ENCODE measurements at regions not wholly inside any gene's neighbourhood (a gene's known extent, or its start where the extent isn't known, plus 50 kb on each side); places are given as distances from the start of the nearest gene placed in this dataset.

DNA sequence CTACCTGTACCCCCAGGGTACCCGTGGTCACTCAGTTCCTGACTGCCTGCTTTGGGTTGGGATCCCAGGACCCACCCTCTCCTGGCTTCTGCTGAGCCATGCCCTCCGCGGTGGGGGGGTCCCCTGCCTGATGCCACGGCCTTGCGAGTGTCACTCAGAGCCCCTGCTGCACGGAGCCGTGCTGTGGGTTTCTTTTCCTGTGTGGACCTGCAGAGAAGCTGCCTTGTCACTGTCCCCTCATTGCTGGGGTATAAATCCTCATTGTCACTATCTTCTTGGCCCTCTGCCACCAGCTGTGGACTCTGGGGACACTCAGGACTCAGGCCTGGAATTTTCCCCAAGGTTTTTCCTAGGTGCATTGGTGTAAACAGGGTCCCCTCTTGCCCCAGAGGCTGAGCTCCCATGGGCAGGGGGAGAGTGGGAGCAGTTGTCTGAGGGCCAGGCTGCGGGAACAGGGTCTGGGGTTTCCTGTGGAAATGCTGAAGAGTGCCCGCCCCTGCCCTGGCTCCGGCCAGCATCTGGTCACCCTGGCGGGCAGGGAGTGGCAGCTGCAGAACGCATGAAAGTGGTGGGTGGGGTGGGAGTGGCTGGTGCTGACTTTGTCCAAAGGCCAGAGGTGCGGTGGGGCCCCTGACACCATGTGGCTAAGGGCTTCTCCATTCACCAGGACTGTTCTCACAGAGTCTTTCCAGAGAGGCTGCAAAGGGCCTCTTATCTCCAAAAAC, 191.7 kb downstream of the GOLGA6L6 start:
- no peak for TF ChIP-seq EZH2 (IDR thresholded peaks at IDR 0.05; ENCODE audit: low read length, unreplicated experiment)
- no peak for TF ChIP-seq CTCF (conservative IDR thresholded peaks at IDR 0.05; ENCODE audit: low read depth, low read length)
- TF ChIP-seq EZH2phosphoT487 (IDR thresholded peaks at IDR 0.05; ENCODE audit: borderline replicate concordance, low read length): no peak
- DNase-seq: no peak
- no peaks in the 10 kb centered on the region for H3K4me1 ChIP-seq (ENCODE audit: insufficient read depth, low read length)
- no peak overlapping the region for H3K4me3 ChIP-seq (ENCODE audit: low read length)
- no peaks in the 10 kb centered on the region for H3K36me3 ChIP-seq (ENCODE audit: low read depth, low read length)
- POLR2A ChIA-PET (ENCODE audit: unreplicated experiment): no interaction called here
- intact Hi-C loops (cut with micrococcal nuclease): no loop called here
- H3F3A ChIP-seq (ENCODE audit: low read length, unreplicated experiment): no peaks in the 10 kb centered on the region
- BruUV-seq (replicated peaks): no TSS peak
- H3K27ac ChIP-seq (ENCODE audit: low read length): no peak overlapping the region
- no peak overlapping the region for H2AFZ ChIP-seq (ENCODE audit: low read length)
- H3K9me2 ChIP-seq (replicated peaks; ENCODE audit: low read length): no peaks in the 10 kb centered on the region
- CTCF ChIA-PET: no interaction called here
- no peak overlapping the region for H3K4me2 ChIP-seq (ENCODE audit: low read length)
- no peaks in the 10 kb centered on the region for H3K79me2 ChIP-seq (ENCODE audit: low read length)
- H3K27me3 ChIP-seq (ENCODE audit: low read length): no peaks in the 10 kb centered on the region
- H3K9me3 ChIP-seq (ENCODE audit: low read length): peaks cover 27% of the 10 kb centered on the region
- H3K9ac ChIP-seq (ENCODE audit: low read length): no peak overlapping the region
- no peak for ATAC-seq
- H4K20me1 ChIP-seq (ENCODE audit: low read length): no peaks in the 10 kb centered on the region

DNA sequence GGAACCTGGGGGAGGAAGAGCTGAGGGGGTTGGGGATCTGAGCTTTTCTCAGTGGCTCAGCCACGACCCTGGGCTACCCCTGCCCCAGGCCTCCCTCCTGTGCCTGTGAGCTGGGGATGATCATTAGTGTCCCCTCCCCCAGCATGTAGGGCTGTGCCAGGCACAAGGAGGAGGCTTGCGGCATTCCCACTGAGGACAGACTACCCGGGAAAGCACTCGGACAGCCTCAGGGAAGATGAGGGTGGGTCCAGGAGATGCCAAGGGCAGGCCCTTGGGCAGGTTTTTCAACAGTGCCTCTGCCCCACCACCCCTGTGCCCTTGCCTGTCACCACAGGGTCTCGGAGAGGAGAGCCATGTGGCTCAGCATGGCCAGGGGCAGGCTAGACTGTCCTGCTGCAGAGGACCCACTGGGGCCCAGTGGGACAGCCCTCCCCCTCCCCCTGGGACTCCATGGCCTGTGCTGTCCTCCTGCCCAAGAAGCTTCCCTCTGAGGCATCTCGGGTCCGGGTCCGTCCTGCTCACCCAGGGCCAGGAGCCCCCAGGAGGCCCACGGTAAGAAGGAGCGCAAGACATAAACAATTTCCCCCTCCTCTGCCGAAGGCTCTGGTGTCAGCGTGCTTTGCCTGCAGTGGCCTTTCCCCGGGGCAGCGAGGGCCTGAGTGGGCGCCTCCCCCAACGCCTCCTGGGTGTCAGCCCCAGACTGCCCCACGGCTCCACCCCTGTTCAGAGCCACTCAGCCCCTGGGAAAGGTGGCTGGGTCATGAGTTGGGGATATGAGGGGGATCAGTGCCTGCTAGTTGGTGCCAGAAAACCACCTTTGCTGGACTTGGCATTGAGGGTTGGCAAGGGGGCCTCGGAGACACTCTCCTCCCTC, 192.5 kb downstream of the GOLGA6L6 start:
- POLR2A ChIA-PET (ENCODE audit: unreplicated experiment): no interaction called here
- intact Hi-C loops (cut with micrococcal nuclease): no loop called here
- H3F3A ChIP-seq (ENCODE audit: low read length, unreplicated experiment): no peaks in the 10 kb centered on the region

More for the DNA sequence above, 192.5 kb downstream of the GOLGA6L6 start:
- CTCF ChIA-PET: no interaction called here
- Histone ChIP-seq H3K36me3 (ENCODE audit: low read depth, low read length) (no peaks in the 10 kb centered on the region), H3K9me3 (ENCODE audit: low read length) (peaks cover 35% of the 10 kb centered on the region), H3K27me3 (ENCODE audit: low read length) (no peaks in the 10 kb centered on the region), H2AFZ (ENCODE audit: low read length) (no peak overlapping the region), H3K27ac (ENCODE audit: low read length) (no peak overlapping the region), H3K4me3 (ENCODE audit: low read length) (no peak overlapping the region), H3K4me1 (ENCODE audit: insufficient read depth, low read length) (no peaks in the 10 kb centered on the region), H3K79me2 (ENCODE audit: low read length) (no peaks in the 10 kb centered on the region), H3K4me2 (ENCODE audit: low read length) (no peak overlapping the region), H3K9me2 (replicated peaks; ENCODE audit: low read length) (no peaks in the 10 kb centered on the region), H3K9ac (ENCODE audit: low read length) (no peak overlapping the region), H4K20me1 (ENCODE audit: low read length) (no peaks in the 10 kb centered on the region)
- no peak for ATAC-seq
- TF ChIP-seq CTCF (conservative IDR thresholded peaks at IDR 0.05; ENCODE audit: low read depth, low read length) (no peak), EZH2phosphoT487 (IDR thresholded peaks at IDR 0.05; ENCODE audit: borderline replicate concordance, low read length) (no peak), EZH2 (IDR thresholded peaks at IDR 0.05; ENCODE audit: low read length, unreplicated experiment) (no peak)
- no TSS peak for BruUV-seq (replicated peaks)
- no peak for DNase-seq
